KBM-7 (cell line): ENCODE measurements at regions not wholly inside any gene's neighbourhood (a gene's known extent, or its start where the extent isn't known, plus 50 kb on each side); places are given as distances from the start of the nearest gene placed in this dataset.

Source experiments
- DNase-seq: peaks from one replicate; pipeline ENCODE4 v3.0.0-alpha.2; 2015
- in situ Hi-C: fragments of 300-500 bp; cut with MboI; formaldehyde crosslinking; loops from 2 replicates; pipeline ENCODE4 v1.14.3; 2020; ENCODE audit warnings: low sequenced_read_pairs, low pct_unique_long_range_greater_than_20kb, mixed read lengths

DNA sequence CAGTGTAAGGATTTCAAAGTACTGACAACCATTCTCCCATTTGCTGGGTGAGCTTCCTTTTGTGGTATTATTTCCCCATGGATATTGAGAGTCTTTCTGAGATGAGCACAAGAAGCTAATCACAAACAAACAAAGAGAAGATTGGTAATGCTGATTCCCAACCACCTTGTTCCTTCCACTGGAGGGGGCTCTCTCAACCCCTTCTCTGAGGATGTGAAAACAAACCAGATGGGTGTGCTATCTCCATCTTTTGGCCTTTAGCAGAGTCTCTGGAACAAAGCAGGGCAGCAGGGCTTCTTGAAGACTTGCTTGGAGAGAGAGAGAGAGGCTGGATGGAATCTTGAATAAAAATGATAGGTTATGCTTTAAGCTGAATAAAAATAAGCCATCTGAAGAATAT, 576.7 kb upstream of the ZNF462 start:
- in situ Hi-C loops: no loop called here
- DNase-seq: peak; percentile 3

DNA sequence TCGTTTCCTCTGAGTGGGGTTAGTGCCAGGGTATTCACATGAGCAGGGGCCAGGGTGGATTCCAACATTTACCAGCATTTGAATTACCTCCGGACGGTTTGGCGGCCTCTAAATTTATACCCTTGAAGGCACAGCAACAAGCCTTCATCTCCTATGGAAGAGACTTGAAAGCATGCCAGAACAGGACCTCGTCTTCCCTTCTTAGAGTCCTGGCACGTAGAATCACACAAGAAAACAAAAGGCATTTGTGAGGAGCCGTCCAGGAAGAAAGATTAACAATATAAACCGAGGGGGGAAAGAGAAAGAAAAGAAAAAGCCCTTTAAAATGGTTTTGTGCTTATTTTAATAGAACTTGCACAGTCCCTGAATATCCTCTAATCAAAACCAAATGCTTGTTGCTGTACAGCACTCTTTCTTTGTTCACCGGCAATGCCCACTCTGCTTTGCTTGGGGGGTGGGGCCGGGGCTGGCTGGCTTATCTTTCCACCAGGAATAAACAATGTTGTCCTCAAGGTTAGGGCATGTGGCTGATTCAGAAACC, 575.8 kb upstream of the ZNF462 start:
- in situ Hi-C loops: no loop called here
- no peak for DNase-seq

DNA sequence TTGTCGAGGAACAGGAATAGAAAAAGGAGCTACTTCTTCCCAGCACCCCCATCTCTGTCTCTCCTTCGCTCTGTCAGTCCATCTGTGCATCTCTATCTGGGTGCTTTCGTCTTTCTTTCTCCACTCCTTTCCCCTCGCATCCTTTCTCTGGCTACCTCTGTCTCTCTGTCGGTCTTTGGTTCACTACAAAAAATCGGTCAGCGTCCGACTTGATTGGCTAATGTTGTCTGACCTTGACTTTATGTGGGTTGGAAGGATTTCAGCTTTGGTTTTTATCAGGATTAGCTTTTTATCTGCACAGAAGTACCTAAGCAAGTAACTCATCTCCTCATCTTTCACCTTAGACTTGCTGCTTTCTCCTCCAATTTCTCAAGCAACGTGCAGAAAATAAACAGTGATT, 575.2 kb upstream of the ZNF462 start:
- in situ Hi-C loops: no loop called here
- DNase-seq: no peak

DNA sequence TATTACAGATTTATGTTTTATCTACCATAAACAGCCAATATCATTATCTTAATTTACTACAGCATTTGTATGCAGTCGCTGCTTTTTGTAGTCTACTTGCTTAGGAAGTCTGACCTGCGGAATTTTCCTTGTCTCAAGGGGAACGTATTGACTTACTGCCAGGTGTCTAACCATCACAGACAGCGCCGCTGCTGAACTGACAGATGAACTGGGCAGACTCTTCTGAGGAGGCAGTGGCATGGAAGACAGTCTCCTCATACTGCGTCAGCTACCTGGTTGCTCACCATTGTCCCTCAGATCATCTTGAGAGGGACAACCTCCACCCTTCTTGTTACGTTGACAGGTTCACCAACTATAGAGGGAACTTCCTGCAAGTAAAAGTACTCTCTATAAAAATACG, 574.3 kb upstream of the ZNF462 start:
- in situ Hi-C loops: no loop called here
- DNase-seq: no peak

- in situ Hi-C loops: no loop called here
Measured at GRCh38 chr9:106291786-106292185, 571.2 kb upstream of the ZNF462 start.

GRCh38 chr9:106296426-106296825, 566.5 kb upstream of the ZNF462 start:
- DNase-seq: no peak
- in situ Hi-C loops: no loop called here

More at GRCh38 chr9:106291786-106292185, 571.2 kb upstream of the ZNF462 start:
- DNase-seq: no peak

DNA sequence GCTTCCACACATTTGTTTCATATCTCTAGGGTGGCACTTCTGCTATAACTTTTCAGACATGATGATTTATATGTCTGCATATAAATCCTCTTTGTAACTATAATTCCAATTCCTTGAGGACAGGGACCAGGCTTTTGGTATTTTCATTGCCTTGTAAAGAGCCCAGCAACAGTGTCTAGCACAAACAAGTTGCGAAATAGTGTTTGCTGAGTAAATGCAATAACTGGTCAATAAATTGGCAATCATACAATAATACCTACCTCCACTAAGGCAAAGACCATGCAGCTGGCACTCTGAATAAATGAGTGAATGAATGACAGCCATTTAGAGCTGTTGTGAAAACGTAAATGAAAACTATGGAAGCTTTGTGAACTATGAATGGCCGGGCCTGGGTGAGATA, 564.0 kb upstream of the ZNF462 start:
- no peak for DNase-seq
- in situ Hi-C loops: no loop called here

GRCh38 chr9:106304401-106304920, 558.5 kb upstream of the ZNF462 start:
- in situ Hi-C loops: no loop called here
- no peak for DNase-seq

- in situ Hi-C loops: no loop called here
- DNase-seq: no peak
Measured at GRCh38 chr9:106305428-106306133, 557.4 kb upstream of the ZNF462 start.

- DNase-seq: peak; percentile 37
Measured at GRCh38 chr9:106307670-106308069, 555.3 kb upstream of the ZNF462 start.

DNA sequence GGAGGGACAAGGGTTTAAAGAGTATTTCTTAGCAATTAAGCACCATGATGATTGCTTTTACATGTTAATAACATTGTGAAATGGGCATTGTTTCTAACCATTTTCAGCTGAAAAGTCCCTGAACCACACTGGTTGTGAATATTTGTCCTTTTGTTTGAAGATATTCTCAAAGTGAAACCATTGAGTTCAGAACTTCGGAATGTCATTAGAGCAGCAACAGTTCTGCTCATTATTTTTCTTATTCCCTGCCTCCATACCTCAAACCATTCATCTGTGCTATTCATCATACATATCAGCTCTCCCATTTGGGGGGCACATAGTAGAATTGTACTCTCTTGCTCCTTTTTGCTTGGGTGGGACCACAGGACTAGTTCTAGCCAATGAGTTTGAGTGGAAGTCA, 553.0 kb upstream of the ZNF462 start:
- in situ Hi-C loops: no loop called here
- DNase-seq: no peak

More at GRCh38 chr9:106307670-106308069, 555.3 kb upstream of the ZNF462 start:
- in situ Hi-C loops: no loop called here

GRCh38 chr9:106310782-106311181, 552.2 kb upstream of the ZNF462 start:
- in situ Hi-C loops: no loop called here
- DNase-seq: peak; percentile 4

GRCh38 chr9:106312906-106313305, 550.1 kb upstream of the ZNF462 start:
- DNase-seq: no peak
- in situ Hi-C loops: no loop called here

GRCh38 chr9:106314476-106314875, 548.5 kb upstream of the ZNF462 start:
- in situ Hi-C loops: no loop called here
- DNase-seq: no peak

DNA sequence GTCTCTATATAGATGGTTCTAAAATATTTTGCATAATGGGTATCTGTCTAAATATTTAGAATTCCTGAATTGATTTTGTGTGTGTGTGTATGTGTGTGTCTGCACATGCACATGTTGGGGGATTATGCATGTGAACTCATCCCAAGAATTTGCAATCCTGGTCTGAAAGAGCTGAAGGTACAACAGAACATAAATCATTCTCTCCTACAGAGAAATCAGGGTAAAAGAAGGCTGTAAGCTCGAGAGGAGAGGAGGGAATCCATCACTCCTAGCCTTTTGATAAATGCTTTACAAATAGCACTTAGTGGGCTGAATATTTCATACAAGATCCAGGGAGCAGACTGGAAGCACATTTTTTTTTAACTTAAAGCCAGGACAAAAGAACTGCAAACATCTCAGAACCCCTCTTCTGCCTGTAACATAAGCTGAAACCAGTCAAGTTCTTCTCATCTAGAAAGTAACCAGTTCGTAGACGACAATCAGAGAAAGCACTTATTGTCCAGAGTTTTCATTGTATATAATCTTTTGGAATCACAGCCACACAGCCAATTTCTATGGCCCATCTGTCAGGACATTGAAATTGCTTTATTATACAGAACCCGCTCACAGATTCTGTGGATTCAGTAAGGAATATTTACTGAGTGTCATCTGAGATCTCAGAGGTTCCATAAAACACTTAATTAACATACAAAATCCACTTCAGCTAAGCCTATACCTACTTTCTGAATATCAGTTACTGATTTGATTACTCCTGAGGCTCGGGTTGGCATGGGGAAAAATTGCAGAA, 541.4 kb upstream of the ZNF462 start:
- DNase-seq: no peak
- in situ Hi-C loops: no loop called here

DNA sequence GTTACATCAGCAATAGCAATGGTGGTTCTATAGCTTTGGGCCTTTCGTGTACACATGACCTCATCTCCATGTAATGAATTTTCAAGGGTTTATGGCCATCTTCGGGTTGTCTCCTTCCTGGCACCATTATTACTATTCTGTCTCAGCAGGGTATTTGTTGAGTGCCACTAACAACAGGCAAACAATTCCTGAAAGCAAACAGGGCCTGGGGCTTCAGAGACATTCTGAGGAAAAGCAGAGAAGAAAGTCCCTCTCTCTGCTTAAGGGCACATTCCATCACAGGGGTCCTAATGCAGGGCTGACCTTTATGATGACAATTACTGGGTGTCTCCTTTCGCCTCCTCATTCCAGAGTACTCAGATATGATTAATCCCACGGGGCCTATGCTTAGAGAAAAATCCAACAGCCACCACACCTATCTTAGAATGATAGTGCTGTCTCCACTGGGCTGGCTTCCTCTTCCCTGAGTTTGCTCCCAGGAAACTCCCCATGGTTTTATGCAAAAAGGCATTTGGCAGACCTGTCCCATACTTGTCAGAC, 540.2 kb upstream of the ZNF462 start:
- DNase-seq: no peak
- in situ Hi-C loops: no loop called here

- in situ Hi-C loops: no loop called here
- no peak for DNase-seq
Measured at GRCh38 chr9:106324053-106324585, 538.8 kb upstream of the ZNF462 start.

- DNase-seq: no peak
- in situ Hi-C loops: no loop called here
Measured at GRCh38 chr9:106324591-106325280, 538.2 kb upstream of the ZNF462 start.

DNA sequence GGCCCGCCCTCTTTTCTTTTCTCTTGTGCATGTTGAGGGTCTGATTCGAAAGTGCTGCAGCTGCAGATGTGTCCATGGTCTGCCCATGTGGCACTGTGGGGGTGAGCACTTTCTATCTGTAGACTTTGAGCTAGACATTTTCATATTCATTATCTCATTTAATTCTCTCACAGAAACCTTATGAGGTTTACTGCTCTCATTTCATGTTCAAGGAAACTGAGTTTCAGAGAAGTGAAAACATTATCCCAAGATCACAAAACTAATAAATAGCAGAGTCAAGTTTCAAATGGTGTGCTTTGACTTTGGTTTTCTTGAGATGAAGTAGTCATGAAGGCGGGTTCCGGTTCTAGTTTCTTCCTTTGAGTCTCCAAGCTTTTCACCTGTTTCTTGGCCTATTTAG, 536.5 kb upstream of the ZNF462 start:
- no peak for DNase-seq
- in situ Hi-C loops: no loop called here
